Sigmoid colon (tissue), 6 donors: ENCODE measurements at regions not wholly inside any gene's neighbourhood (a gene's known extent, or its start where the extent isn't known, plus 50 kb on each side); places are given as distances from the start of the nearest gene placed in this dataset.
"Not testable (repeated sequence)": the region's sequence is repeated elsewhere in the genome, so short reads cannot be mapped to it uniquely, and the experiment has no call there.

ENCODE experiments used
- DNase-seq: peaks from one replicate; pipeline ENCODE4 v3.0.0-alpha.2; 2019
- H3K27ac ChIP-seq, 4 donors: fragments of 200-600 bp; sonication (generic); one replicate each; pipeline ENCODE4 v1.5.1; 2016 to 2019; ENCODE audit warnings: mild to moderate bottlenecking in 1 of 4
- H3K27me3 ChIP-seq, 3 donors: fragments of 200-600 bp; sonication (generic); one replicate each; pipeline ENCODE4 v1.5.1; 2019; ENCODE audit warnings: mild to moderate bottlenecking in 1 of 3
- H3K36me3 ChIP-seq, 4 donors: fragments of 200-600 bp; sonication (generic); one replicate each; pipeline ENCODE4 v1.5.1; 2016 to 2019
- H3K4me1 ChIP-seq, 4 donors: fragments of 200-600 bp; sonication (generic); one replicate each; pipeline ENCODE4 v1.5.1; 2017 to 2019
- H3K4me3 ChIP-seq, 4 donors: fragments of 200-600 bp; sonication (generic); one replicate each; pipeline ENCODE4 v1.5.1; 2017 to 2019; ENCODE audit warnings: mild to moderate bottlenecking in 2 of 4, moderate library complexity in 1 of 4
- H3K9me3 ChIP-seq, 4 donors: fragments of 200-600 bp in 3 of 4; sonication (generic) in 3 of 4; one replicate each; pipeline versions ENCODE4 v1.5.1 to v1.6.1; 2013 to 2019
- EP300 ChIP-seq, 4 donors: sonication (generic); formaldehyde crosslinking; IDR thresholded peaks; one replicate each; pipeline ENCODE4 v1.6.1; 2017; ENCODE audit warnings: antibody characterized with exemption in 4 of 4
- POLR2A ChIP-seq, 2 donors: fragments of 450-650 bp; IDR thresholded peaks; one replicate each; pipeline ENCODE4 v1.6.1; 2016; ENCODE audit warnings: antibody characterized with exemption in 2 of 2, mild to moderate bottlenecking in 2 of 2, moderate library complexity in 2 of 2
- POLR2AphosphoS5 ChIP-seq, 4 donors: sonication (generic); formaldehyde crosslinking; IDR thresholded peaks; one replicate each; pipeline ENCODE4 v1.6.1; 2017; ENCODE audit warnings: antibody characterized with exemption in 4 of 4
- WGBS, 2 donors: extraction: QIAGEN DNeasy Blood & Tissue Kit; methylation state at CpG; one replicate each; pipeline ENCODE4 v1.1.7; 2013; 5-methylcytosine and 5-hydroxymethylcytosine counted together
- intact Hi-C: fragments of 100-400 bp; cut with DNase I; formaldehyde crosslinking; loops from one replicate; pipeline ENCODE4 v1.15.1; 2023
- TF ChIP-seq, protein P1 (sequence below), 4 experiments: fragments of 450-650 bp in 3 of 4; fragments of 200-600 bp in 1 of 4; IDR thresholded peaks; one replicate each; pipeline ENCODE4 v1.5.1; 2016 to 2019; ENCODE audit warnings: antibody characterized with exemption in 4 of 4, mild to moderate bottlenecking in 3 of 4, moderate library complexity in 2 of 4
- donor health status: healthy with polysubstance abuse.
- donor health status: healthy.

DNA sequence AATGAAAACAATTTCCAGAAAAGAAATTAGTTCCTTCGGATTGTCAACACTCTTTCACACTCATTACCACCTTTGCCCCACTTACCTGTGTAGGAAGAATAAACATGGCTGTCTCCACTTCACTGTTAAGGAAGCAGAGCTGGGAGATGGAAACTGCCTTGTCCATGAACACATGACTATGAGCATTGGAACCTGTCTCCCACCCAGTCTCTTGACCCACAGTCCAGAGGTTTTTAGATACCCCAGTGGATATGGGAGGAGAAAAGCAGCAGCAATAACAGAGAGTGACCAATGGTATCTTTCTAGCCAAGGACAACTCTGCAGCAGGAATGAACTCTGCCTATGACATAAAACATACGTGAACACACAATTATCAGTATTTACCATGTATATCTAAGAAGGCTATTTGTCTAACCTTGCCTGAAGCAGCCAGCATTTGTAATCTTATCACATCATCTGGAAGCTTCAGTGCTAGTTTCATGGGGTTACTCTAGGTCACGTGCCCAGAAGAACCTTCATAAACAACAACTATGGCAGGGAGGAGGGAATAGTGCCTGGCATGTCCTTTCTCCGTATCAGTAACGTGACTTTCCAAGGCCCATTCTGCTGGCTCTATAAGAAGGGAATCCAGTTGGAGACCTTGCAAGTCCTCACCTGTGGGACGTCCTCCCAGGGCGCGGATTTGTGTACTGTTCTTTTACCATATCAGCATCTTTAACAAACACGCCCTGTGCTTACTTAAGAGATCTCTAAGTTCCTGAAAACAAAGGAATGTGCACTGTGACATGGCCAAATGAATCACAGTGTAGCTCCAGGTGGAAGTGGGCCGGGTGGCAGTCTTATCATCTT is 221.8 kb upstream of the UBL3 start:
- Histone ChIP-seq H3K36me3 (no peaks in the 10 kb centered on the region), H3K4me1 (no peaks in the 10 kb centered on the region), H3K27me3 (no peaks in the 10 kb centered on the region), H3K9me3 (no peaks in the 10 kb centered on the region), H3K4me3 (no peak overlapping the region), H3K27ac (no peak overlapping the region)
- WGBS, 2 donors: 26 to 70% methylated on average over 10 of the region's 10 CpGs
- no peak for DNase-seq
- TF ChIP-seq EP300 (IDR thresholded peaks at IDR 0.05): no peak
- no peak for TF ChIP-seq POLR2AphosphoS5 (IDR thresholded peaks at IDR 0.05)
- no peak for TF ChIP-seq POLR2A (IDR thresholded peaks at IDR 0.05)
- TF ChIP-seq, protein P1, sequence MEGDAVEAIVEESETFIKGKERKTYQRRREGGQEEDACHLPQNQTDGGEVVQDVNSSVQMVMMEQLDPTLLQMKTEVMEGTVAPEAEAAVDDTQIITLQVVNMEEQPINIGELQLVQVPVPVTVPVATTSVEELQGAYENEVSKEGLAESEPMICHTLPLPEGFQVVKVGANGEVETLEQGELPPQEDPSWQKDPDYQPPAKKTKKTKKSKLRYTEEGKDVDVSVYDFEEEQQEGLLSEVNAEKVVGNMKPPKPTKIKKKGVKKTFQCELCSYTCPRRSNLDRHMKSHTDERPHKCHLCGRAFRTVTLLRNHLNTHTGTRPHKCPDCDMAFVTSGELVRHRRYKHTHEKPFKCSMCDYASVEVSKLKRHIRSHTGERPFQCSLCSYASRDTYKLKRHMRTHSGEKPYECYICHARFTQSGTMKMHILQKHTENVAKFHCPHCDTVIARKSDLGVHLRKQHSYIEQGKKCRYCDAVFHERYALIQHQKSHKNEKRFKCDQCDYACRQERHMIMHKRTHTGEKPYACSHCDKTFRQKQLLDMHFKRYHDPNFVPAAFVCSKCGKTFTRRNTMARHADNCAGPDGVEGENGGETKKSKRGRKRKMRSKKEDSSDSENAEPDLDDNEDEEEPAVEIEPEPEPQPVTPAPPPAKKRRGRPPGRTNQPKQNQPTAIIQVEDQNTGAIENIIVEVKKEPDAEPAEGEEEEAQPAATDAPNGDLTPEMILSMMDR (IDR thresholded peaks at IDR 0.05): no peak
- intact Hi-C loops: no loop called here

DNA sequence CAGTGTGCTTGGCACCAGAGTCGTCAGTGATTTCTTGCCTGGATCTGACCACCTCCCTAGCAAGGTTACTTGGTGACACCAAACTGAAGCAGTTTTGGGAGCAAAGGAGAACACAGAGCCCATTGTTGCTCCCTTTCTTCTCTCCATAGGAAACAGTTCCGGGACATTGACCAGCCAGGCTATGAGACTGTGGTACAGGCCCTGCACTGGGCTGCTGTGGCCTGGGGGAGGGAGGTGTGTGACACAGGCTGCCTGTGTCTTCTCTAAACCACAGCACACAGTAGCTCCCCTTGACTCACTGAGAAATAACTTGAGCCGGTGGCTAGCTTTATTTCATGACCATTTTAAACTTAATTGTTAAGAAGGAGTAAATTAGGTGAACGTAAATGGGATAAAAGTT is 214.8 kb upstream of the UBL3 start:
- no peak for TF ChIP-seq POLR2A (IDR thresholded peaks at IDR 0.05)
- TF ChIP-seq, protein P1 (IDR thresholded peaks at IDR 0.05): no peak
- TF ChIP-seq POLR2AphosphoS5 (IDR thresholded peaks at IDR 0.05): no peak
- TF ChIP-seq EP300 (IDR thresholded peaks at IDR 0.05): no peak
- WGBS, 2 donors: 91 to 94% methylated on average over 4 of the region's 4 CpGs
- no peaks in the 10 kb centered on the region for H3K9me3 ChIP-seq
- no peak overlapping the region for H3K27ac ChIP-seq
- intact Hi-C loops: no loop called here
- no peak for DNase-seq
- H3K4me3 ChIP-seq: no peak overlapping the region
- H3K36me3 ChIP-seq: no peaks in the 10 kb centered on the region
- H3K27me3 ChIP-seq: no peaks in the 10 kb centered on the region
- no peaks in the 10 kb centered on the region for H3K4me1 ChIP-seq

DNA sequence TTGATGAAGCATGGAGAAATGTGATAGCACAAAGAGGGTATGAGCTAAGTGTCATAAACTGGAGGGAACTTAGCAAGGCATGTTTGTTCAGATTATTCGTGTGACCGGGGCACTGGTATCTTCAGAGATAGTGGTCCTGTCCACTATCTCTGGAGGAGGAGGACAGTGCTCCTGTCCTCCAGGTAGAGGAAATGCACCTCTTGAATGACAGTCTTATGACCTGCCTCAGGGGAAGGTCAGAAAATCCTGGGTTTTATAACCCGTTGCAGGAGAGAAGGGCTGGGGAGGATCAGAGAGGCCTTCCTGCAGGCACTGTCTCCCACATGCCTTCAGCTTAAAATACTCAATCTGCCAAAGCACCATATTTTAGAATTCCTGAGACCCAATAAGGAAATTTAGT is 213.5 kb upstream of the UBL3 start:
- no peak overlapping the region for H3K4me3 ChIP-seq
- H3K27ac ChIP-seq: no peak overlapping the region
- H3K4me1 ChIP-seq: no peaks in the 10 kb centered on the region
- no peaks in the 10 kb centered on the region for H3K36me3 ChIP-seq
- WGBS, 2 donors: 89 to 90% methylated on average over 3 of the region's 3 CpGs
- no peaks in the 10 kb centered on the region for H3K27me3 ChIP-seq
- TF ChIP-seq POLR2A (IDR thresholded peaks at IDR 0.05) (no peak), EP300 (IDR thresholded peaks at IDR 0.05) (no peak), POLR2AphosphoS5 (IDR thresholded peaks at IDR 0.05) (no peak)
- TF ChIP-seq, protein P1 (IDR thresholded peaks at IDR 0.05): no peak
- DNase-seq: no peak
- intact Hi-C loops: no loop called here
- no peaks in the 10 kb centered on the region for H3K9me3 ChIP-seq

DNA sequence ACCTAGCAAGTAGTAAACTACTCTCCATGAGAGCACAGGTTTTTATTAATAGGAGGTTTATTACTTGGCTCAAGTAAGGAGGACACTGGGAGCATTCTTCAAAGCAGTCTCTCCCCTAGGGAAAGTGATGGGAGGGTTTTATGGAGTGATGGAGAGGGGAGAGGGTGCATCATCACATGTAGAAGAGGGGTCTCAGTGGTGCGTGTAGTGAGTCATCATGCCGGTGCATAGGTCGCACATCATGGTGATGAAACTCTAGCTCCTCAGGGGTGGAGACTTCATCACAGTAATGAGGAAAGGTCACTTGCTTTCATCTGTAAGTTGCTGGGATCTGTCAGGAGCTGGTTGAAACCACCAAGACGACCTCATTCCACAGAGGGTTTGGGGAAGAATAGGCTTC is 210.8 kb upstream of the UBL3 start:
- H3K27ac ChIP-seq: no peak overlapping the region
- H3K9me3 ChIP-seq: no peaks in the 10 kb centered on the region
- intact Hi-C loops: no loop called here
- H3K4me1 ChIP-seq: no peaks in the 10 kb centered on the region
- no peaks in the 10 kb centered on the region for H3K27me3 ChIP-seq
- no peak for TF ChIP-seq POLR2AphosphoS5 (IDR thresholded peaks at IDR 0.05)
- TF ChIP-seq, protein P1 (IDR thresholded peaks at IDR 0.05): no peak
- TF ChIP-seq EP300 (IDR thresholded peaks at IDR 0.05): no peak
- TF ChIP-seq POLR2A (IDR thresholded peaks at IDR 0.05): no peak
- H3K4me3 ChIP-seq: no peak overlapping the region
- 86 to 92% methylated on average over 4 of the region's 4 CpGs for WGBS, 2 donors
- no peaks in the 10 kb centered on the region for H3K36me3 ChIP-seq
- DNase-seq: no peak

DNA sequence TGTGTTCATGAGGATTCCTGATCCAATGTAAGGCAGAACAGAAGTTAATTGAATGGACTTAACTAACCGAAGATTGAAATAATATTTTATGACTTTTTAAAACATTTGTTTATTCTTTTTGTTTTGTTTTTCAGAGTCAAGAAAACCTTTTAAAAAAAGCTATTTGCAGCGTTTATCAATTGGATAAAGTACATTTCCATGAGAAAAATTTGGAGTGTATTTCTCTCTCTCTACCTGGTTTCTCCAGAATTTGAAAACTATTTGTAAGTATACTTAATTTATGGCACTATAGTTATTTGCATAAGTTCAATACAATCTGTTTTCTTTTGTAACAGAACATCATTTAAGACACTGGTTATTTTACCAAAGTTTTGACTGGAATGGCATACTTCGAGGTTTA is 208.0 kb upstream of the UBL3 start:
- Histone ChIP-seq H3K9me3 (no peaks in the 10 kb centered on the region), H3K27ac (no peak overlapping the region), H3K4me3 (no peak overlapping the region), H3K36me3 (no peaks in the 10 kb centered on the region), H3K4me1 (no peaks in the 10 kb centered on the region), H3K27me3 (no peaks in the 10 kb centered on the region)
- TF ChIP-seq, protein P1 (IDR thresholded peaks at IDR 0.05): no peak
- TF ChIP-seq POLR2A (IDR thresholded peaks at IDR 0.05) (no peak), POLR2AphosphoS5 (IDR thresholded peaks at IDR 0.05) (no peak), EP300 (IDR thresholded peaks at IDR 0.05) (no peak)
- intact Hi-C loops: no loop called here
- DNase-seq: no peak
- 92 to 94% methylated on average over 3 of the region's 3 CpGs for WGBS, 2 donors

DNA sequence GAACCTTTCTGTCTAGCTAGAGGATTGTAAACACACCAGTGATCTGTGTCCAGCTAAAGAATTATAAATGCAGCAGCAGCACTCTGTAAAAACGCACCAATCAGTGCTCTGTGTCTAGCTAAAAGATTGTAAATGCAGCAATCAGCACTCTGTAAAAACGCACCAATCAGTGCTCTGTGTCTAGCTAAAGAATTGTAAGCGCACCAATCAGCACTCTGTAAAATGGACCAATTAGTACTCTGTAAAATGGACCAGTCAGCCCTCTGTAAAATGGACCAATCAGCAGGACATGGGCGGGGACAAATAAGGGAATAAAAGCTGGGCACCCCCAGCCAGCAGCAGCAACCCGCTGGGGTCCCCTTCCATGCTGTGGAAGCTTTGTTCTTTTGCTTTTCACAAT is 204.1 kb upstream of the UBL3 start:
- WGBS, 2 donors: 66 to 77% methylated on average over 5 of the region's 5 CpGs
- H3K4me1 ChIP-seq, H3K27me3 ChIP-seq, intact Hi-C loops, H3K27ac ChIP-seq, H3K36me3 ChIP-seq, DNase-seq, H3K9me3 ChIP-seq, H3K4me3 ChIP-seq: not testable (repeated sequence)
